H54 (cell line): ENCODE measurements at regions not wholly inside any gene's neighbourhood (a gene's known extent, or its start where the extent isn't known, plus 50 kb on each side); places are given as distances from the start of the nearest gene placed in this dataset.

ENCODE experiments used
- DNase-seq: peaks from one replicate; pipeline ENCODE4 v3.0.0; 2011; ENCODE audit warnings: low spot score, mixed read lengths; ENCODE audit not compliant: insufficient read length
- FAIRE-seq: peaks from 3 replicates; lab custom pipeline; 2011; peaks lifted over from hg19 to GRCh38; lab: Jason Lieb, UNC
- POLR2A ChIP-seq: IDR thresholded peaks from 2 replicates; pipeline ENCODE4 v1.6.1; 2011; ENCODE audit warnings: low read depth, mild to moderate bottlenecking, low read length

DNA sequence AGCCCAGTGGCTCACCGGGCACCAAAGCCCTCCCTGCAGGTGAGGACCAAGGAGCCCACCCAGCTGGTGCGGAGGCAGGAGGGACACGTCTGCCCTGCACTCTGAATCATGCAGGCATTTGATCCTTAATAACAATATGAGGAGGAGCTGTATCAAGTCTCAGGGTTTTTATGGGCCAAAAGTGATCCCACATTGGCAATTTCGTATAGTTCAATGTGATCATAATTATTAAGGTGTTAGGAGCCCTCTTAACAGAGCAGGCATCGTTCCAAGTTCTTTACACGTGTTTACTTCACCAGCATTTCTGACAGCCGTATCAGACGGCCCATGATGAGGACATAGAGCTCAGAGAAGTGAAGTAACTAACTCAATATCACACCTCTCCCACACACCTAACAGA, 91.9 kb upstream of the PRR5 start:
- no peak for DNase-seq
- no peak for TF ChIP-seq POLR2A
- no peak for FAIRE-seq

DNA sequence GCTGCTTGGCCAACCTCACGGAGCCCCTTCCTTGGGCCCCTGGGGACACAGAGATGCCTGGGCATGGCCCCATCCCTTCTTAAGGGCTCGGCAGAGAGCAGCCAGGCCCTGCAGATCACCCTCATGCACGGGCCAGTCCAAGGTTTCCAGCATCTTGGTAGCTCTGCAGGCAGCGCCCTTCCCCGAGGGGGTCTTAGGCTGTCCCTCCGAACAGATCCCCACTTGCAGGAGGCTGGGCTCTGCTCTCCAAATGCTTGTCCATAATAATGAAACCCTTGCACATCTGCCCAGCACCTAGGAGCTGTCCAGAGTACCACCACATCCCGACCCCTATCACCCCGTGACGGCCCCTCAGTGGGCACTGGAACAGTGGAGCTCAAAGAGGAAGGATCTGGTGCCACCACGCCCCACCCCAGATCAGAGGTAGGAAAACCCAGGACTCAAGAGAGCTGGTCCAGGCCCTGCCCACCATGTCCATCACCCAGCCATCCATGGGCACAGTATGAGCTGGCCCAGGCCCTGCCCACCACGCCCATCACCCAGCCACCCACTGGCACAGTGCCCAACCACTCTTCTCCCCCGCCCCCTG, 92.5 kb upstream of the PRR5 start:
- TF ChIP-seq POLR2A = no peak
- no peak for FAIRE-seq
- DNase-seq = no peak

DNA sequence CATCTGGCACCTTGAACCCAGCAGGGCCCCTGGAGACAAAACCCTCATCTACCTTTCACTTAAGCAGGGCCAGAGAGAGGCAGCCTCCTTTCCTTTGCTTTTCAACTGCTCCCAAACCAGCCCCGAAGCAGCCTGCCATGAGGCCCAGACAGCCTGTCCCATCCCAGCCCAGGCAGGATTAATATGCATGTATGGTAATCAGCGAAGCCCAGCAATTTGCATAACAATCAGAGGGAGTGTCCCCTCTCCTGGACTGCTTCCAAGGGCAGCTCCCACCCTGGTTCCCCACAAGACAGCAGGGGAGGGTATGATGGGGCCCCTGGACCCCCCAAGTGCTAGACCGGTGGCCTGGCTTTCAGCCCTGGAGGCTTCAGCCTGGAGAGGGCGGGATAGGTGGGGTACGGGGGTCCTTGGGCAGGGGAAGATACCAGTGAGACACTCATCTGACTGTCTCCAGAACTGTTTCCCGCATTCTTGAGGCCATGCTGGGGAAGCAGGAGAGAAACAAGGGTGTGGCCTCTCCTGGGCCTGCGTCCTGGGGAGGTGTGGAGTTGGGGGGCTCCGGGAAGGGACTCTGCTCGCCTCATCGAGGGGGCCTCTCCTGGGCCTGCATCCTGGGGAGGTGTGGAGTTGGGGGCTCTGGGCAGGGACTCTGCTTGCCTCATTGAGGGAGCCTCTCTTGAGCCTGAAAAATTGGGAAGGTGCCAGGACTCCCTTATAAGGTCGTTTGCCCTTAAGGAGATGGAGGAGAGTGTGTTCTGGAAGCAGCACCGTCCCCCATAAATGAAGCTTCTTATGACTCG, 93.2 kb upstream of the PRR5 start:
- FAIRE-seq = no peak

DNA sequence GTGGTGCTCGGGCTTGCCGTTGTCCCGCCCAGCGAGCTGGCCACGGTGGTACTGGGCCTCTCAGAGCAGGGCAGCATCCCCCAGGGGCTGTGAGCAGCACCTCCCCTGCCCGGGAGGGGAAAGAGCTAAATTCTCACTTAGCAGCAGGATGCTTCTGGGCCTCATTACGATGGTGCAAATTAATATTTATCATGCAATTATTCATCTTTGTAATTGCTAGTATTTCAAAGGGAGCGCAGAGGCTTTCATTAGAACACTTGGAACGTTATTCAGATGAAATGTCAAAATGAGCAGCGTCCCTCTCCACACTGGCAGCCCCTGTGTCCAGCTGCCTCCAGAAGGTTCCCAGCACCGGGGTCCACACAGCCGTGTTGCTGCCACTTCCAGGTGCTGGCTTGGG, 95.9 kb upstream of the PRR5 start:
- no peak for TF ChIP-seq POLR2A
- FAIRE-seq = no peak
- DNase-seq = no peak

More for the DNA sequence above, 93.2 kb upstream of the PRR5 start:
- no peak for DNase-seq
- TF ChIP-seq POLR2A = no peak

DNA sequence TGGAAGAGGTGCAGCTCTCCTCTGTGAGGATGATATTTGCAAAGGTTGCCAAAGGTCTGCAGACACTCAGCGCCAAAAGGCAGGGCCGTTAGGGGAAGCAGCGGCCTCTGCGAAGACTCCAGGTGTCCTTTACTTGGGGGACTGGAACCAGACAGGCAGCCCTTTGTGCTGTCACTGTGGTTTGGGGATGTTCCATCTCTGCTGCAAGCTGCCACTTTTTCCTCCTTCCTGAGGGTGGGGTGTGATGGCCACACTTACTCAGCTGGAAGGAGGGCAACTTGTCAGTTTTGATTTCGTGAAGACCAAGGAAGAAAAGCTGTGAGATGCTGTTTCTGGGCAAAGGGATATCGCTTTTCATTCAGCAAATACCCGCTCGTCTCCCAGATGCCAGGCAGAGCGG, 96.5 kb upstream of the PRR5 start:
- DNase-seq (no peak), FAIRE-seq (no peak)
- TF ChIP-seq POLR2A = no peak

DNA sequence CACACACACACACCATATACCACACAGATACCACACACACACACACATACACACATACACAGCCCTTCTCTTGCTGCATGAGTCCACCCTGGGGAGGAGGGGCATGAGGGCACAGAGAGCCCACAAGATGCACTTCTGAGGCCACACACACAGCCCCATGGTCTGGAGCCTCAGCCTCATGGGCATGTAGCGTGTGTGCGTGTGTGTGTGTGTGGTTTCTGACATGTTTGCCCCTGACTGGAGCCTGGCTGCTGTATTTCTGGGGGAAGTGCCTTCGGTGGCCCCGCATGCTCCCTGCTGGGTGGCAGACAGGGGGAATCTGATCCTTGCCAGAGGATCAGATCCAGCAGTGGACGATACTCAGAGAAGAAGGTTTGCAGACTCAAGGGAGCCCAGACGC, 97.0 kb upstream of the PRR5 start:
- FAIRE-seq = no peak
- DNase-seq = no peak
- TF ChIP-seq POLR2A = no peak

DNA sequence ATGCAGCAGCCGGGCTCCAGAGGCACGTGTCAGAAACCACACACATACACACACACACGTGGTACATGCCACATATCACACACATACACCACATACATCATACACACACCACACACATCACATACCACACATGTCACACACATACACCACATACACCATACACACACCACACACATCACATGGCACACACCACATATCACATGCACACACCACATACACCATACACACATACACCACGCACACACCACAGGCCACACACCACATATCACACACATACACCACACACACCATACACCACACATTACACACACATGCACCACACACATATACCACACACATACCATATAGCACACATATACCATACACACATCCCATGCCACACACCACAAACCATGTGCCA, 97.5 kb upstream of the PRR5 start:
- no peak for TF ChIP-seq POLR2A
- FAIRE-seq (no peak), DNase-seq (no peak)

DNA sequence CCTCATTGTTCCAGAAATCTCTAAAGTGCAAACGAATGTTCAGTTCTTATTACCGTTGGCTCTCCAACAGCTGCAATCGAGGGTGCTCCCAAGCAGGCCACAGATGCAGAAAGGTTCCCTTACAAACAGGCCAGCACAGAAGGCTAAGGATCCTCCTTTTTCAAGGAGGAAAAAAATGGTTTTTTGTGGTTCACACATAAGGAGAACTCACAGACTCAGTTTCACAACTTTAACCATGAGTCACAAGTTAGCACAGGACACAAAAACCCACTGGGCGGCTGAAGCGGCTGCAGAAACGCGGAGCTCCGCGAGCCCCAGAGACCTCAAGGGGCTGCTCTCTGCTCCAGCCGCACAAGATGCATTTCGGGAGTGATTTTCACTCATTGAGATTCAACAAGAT, 98.2 kb upstream of the PRR5 start:
- no peak for DNase-seq
- no peak for TF ChIP-seq POLR2A
- FAIRE-seq = no peak

DNA sequence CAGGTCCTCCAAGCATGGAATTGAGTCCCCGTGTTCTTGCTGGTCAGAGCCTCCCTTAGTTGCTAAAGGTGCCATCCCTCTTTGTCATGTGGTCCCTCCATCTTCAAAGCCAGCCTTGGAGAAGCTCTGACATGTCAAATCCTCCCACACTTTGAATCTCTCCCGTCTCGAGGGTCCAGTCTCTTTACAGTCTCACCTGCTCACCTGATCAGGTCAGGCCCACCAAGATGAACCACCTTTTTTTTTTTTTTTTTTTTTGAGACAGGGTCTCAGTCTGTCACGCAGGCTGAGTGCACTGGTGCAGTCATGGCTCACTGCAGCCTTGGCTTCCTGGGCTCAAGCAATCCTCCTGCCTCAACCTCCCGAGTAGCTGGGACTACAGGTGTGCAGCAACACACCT, 100.3 kb upstream of the PRR5 start:
- DNase-seq (no peak), FAIRE-seq (no peak)
- TF ChIP-seq POLR2A = no peak

DNA sequence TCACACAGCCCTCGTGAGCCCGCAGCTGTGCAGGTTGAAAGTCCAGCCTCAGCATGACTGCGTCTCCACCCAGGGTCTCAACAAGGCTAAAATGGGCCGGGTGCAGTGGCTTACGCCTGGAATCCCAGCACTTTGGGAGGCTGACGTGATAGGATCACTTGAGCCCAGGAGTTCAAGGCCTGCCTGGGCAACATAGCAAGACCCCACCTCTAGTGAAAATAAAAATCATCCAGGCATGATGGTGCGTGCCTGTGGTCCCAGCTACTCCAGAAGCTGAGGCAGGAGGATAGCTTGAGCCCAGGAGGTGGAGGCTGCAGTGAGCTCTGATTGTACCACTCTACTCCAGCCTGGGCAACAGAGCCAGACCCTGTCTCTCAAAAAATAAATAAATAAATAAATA, 100.8 kb upstream of the PRR5 start:
- DNase-seq (no peak), FAIRE-seq (no peak)
- TF ChIP-seq POLR2A = no peak

DNA sequence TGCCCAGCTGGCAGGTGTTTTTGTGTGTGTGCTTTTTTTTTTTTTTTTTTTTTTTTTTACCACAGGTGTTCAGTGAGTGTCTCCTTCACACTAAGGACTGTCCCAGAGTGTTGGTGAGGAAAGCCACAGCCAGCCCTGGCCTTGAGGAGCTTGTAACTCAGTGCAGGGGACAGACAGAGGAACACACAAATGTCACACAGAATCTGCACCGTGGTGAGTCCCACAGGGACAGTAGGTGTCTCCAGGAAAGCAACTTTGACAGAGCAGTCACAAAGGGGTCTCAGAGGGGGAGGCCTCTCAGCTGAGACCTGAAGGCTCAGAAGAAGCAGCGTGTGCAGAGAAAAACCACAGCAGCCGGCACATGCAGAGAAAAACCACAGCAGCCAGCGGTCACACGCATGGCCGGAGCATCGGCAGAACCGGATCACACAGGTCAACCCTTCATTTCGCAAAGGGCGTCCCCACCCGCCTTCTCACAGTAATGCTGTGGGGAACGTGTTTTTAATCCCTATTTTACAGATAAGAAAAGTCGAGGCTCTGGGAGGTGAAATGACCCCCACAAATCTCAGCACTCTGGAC, 101.7 kb upstream of the PRR5 start:
- FAIRE-seq (no peak), DNase-seq (no peak)
- no peak for TF ChIP-seq POLR2A

DNA sequence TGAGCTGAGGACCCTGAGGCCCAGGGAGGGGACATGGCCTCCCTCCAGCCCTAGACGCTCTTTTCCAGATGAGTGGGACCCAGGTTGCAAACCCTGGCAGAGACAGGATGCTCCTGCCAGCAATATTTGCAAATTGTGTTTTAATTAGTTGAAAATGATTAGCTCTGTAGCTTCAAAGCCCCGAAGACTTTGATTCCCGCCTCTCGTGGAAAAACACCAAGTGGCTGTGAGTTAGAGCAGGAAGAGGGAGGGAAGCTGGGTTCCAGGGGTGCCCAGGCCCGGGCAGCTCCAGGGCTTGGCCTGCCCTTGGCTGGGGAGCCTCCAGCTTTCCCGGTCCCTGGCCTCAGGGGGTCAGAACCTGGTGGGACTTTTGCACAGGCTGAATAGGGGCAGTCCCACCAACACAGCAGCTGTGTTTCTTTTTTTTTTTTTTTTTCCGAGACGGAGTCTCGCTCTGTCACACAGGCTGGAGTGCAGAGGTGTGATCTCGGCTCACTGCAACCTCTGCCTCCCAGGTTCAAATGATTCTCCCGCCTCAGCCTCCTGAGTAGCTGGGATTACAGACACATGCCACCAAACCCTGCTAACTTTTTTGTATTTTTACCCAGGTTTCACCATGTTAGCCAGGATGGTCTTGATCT, 101.6 kb upstream of the RTL6 start:
- FAIRE-seq = no peak
- no peak for DNase-seq
- TF ChIP-seq POLR2A = no peak

DNA sequence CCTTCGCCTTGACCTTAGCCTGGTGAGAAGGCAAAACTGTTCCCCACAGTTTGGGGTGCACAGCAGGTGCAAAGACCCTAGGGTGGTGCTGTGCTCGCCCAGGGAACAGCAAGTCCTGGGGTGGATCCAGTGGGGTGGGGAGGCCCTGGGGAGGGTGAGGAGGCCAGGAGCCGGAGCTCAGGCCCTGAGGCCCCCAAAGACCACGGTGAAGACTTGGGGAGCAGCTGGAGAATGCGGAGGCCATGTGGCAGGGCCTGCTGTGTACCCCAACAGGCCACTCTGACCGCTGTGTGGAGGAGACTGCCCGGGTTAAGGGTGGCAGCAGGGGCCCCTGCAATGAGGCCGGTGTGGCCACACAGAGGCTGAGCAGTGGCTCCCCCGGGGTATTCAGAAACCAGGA, 101.1 kb upstream of the RTL6 start:
- DNase-seq = no peak
- no peak for FAIRE-seq
- no peak for TF ChIP-seq POLR2A

DNA sequence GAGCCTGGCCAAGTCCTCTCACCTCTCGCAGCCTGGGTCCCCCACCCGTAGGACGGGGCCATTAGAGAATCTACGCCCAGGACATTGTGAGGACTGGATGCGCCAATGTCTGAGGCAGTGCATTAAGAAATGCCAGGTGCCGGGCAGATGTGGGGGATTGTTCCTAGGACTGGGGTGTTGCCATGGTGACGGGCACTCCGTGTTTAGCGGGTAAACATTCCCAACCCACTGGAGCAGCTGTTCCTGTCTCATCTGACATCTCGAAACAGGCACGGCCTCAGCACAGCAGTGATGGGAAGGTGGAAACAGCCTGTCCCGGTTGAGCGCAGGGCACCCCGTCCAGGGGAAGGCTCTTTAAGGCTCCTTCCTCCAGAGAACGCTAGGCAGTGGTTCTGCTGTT, 99.6 kb upstream of the RTL6 start:
- TF ChIP-seq POLR2A = no peak
- FAIRE-seq = no peak
- no peak for DNase-seq
